SK-N-SH (cell line): ENCODE measurements at regions not wholly inside any gene's neighbourhood (a gene's known extent, or its start where the extent isn't known, plus 50 kb on each side); places are given as distances from the start of the nearest gene placed in this dataset.

Experiments used
- CTCF ChIA-PET: fragments of 300-600, 350-600 bp; formaldehyde crosslinking; extraction: SDS; loops from one replicate; lab custom pipeline; 2021; lab: Yijun Ruan, JAX
- POLR2A ChIA-PET: fragments of 350-600 bp; sonication (Branson Sonifier 250); formaldehyde crosslinking; extraction: SDS; loops from one replicate; lab custom pipeline; 2020; ENCODE audit warnings: antibody characterized with exemption, inconsistent platforms; lab: Yijun Ruan, JAX
- DNase-seq: peaks from one replicate; pipeline ENCODE4 v3.0.0; 2012
- H2AFZ ChIP-seq: fragments of 200-600 bp; sonication (generic); 2 replicates; pipeline ENCODE4 v1.8.1; 2016; ENCODE audit warnings: antibody characterized with exemption, mild to moderate bottlenecking, low read depth
- H3F3A ChIP-seq: fragments of 200-600 bp; sonication (generic); replicated peaks from 2 replicates; pipeline ENCODE3; 2016; ENCODE audit warnings: antibody characterized with exemption, mild to moderate bottlenecking; ENCODE audit not compliant: insufficient read depth
- H3K27ac ChIP-seq, 2 experiments: fragments of 200-500 bp in 1 of 2; fragments of 200-600 bp in 1 of 2; sonication (Bioruptor generic) in 1 of 2; sonication (generic), shearing (Covaris generic) in 1 of 2; 2 replicates each; pipeline versions ENCODE4 v1.5.1 to v1.6.1; 2014 to 2016; ENCODE audit warnings: low read depth in 2 of 2, inconsistent platforms in 1 of 2, low read length in 1 of 2, mild to moderate bottlenecking in 1 of 2, mixed read lengths in 1 of 2
- H3K27me3 ChIP-seq: fragments of 200-600 bp; sonication (generic), shearing (Covaris generic); 2 replicates; pipeline ENCODE4 v1.6.1; 2016; ENCODE audit warnings: mixed run types; ENCODE audit not compliant: insufficient read depth
- H3K36me3 ChIP-seq, 2 experiments: fragments of 200-500 bp in 1 of 2; fragments of 200-600 bp in 1 of 2; sonication (Bioruptor generic) in 1 of 2; sonication (generic) in 1 of 2; replicated peaks in 1 of 2; 2 replicates each; pipeline versions ENCODE3 to v1.5.1; 2014 to 2016; ENCODE audit warnings: low read length in 1 of 2, mild to moderate bottlenecking in 1 of 2; ENCODE audit not compliant: insufficient read depth in 2 of 2, control insufficient read depth in 1 of 2
- H3K4me1 ChIP-seq, 2 experiments: fragments of 200-500 bp in 1 of 2; fragments of 200-600 bp in 1 of 2; sonication (Bioruptor generic) in 1 of 2; sonication (generic), shearing (Covaris generic) in 1 of 2; 2 replicates each; pipeline versions ENCODE4 v1.5.1 to v1.6.1; 2014 to 2016; ENCODE audit warnings: low read depth in 1 of 2, low read length in 1 of 2, mixed run types in 1 of 2; ENCODE audit not compliant: insufficient read depth in 2 of 2, control insufficient read depth in 1 of 2
- H3K4me2 ChIP-seq: fragments of 200-600 bp; sonication (generic), shearing (Covaris generic); 2 replicates; pipeline ENCODE4 v1.6.1; 2017; ENCODE audit warnings: mixed run types
- H3K4me3 ChIP-seq, 2 experiments: fragments of 200-500 bp in 1 of 2; fragments of 200-600 bp in 1 of 2; sonication (Bioruptor generic) in 1 of 2; sonication (generic), shearing (Covaris generic) in 1 of 2; 2 replicates each; pipeline versions ENCODE4 v1.5.1 to v1.8.1; 2014 to 2016; ENCODE audit warnings: low read depth in 2 of 2, inconsistent platforms in 1 of 2, low read length in 1 of 2, mild to moderate bottlenecking in 1 of 2, mixed read lengths in 1 of 2, moderate library complexity in 1 of 2
- H3K79me2 ChIP-seq: fragments of 200-600 bp; sonication (generic); 2 replicates; pipeline ENCODE4 v1.8.1; 2017; ENCODE audit warnings: mild to moderate bottlenecking; ENCODE audit not compliant: insufficient read depth
- H3K9ac ChIP-seq: fragments of 200-600 bp; sonication (generic); 2 replicates; pipeline ENCODE4 v1.6.1; 2017; ENCODE audit warnings: mixed run types
- H3K9me2 ChIP-seq: fragments of 200-600 bp; sonication (generic); 2 replicates; pipeline ENCODE4 v1.6.1; 2017; ENCODE audit warnings: mixed run types
- H3K9me3 ChIP-seq: fragments of 200-600 bp; sonication (generic); 2 replicates; pipeline ENCODE4 v1.6.1; 2017; ENCODE audit warnings: mixed run types, mild to moderate bottlenecking, moderate library complexity
- H4K20me1 ChIP-seq: fragments of 200-600 bp; sonication (generic); 2 replicates; pipeline ENCODE4 v1.6.1; 2017; ENCODE audit warnings: mild to moderate bottlenecking, mixed run types; ENCODE audit not compliant: insufficient read depth
- CHD2 ChIP-seq: fragments of 150-350 bp; IDR thresholded peaks from 2 replicates; pipeline ENCODE4 v1.6.1; 2018; ENCODE audit warnings: low read length; ENCODE audit not compliant: partially characterized antibody
- ELF1 ChIP-seq: IDR thresholded peaks from 2 replicates; pipeline ENCODE4 v1.4.0; 2012
- EP300 ChIP-seq, 2 experiments: IDR thresholded peaks; 2 replicates each; pipeline versions ENCODE4 v1.4.0 to v1.6.1; 2012; ENCODE audit warnings: borderline replicate concordance in 1 of 2, low read depth in 1 of 2, low read length in 1 of 2
- FOXM1 ChIP-seq: IDR thresholded peaks from 2 replicates; pipeline ENCODE4 v1.4.0; 2012; ENCODE audit warnings: low read depth, mild to moderate bottlenecking
- GATA2 ChIP-seq: sonication (generic); formaldehyde crosslinking; IDR thresholded peaks from 2 replicates; pipeline ENCODE4 v1.5.0; 2020; ENCODE audit warnings: mild to moderate bottlenecking, missing genetic modification reagents
- SIN3A ChIP-seq: IDR thresholded peaks from 2 replicates; pipeline ENCODE4 v1.6.1; 2012; ENCODE audit warnings: low read depth, mild to moderate bottlenecking, low read length, moderate library complexity, borderline replicate concordance
- SMC3 ChIP-seq: IDR thresholded peaks from 2 replicates; pipeline ENCODE4 v1.6.1; 2012; ENCODE audit warnings: low read depth, low read length, improper control_type of control experiment
- TCF12 ChIP-seq: IDR thresholded peaks from 2 replicates; pipeline ENCODE4 v1.4.0; 2012
- TEAD4 ChIP-seq: IDR thresholded peaks from 2 replicates; pipeline ENCODE4 v1.4.0; 2012; ENCODE audit warnings: mild to moderate bottlenecking, borderline replicate concordance; ENCODE audit not compliant: insufficient read depth
- USF2 ChIP-seq: fragments of 150-350 bp; IDR thresholded peaks from 2 replicates; pipeline ENCODE4 v1.6.1; 2017; ENCODE audit warnings: antibody characterized with exemption, low read length, low read depth, borderline replicate concordance
- YY1 ChIP-seq: IDR thresholded peaks from 2 replicates; pipeline ENCODE4 v1.4.0; 2012; ENCODE audit warnings: low read depth, mild to moderate bottlenecking
- WGBS: methylation state at CpG from one replicate; pipeline ENCODE4 v1.1.6; 2017; ENCODE audit warnings: low lambda C conversion rate; 5-methylcytosine and 5-hydroxymethylcytosine counted together
- TF ChIP-seq, protein P1 (sequence below): IDR thresholded peaks from 2 replicates; pipeline ENCODE4; 2012
- TF ChIP-seq, protein P2 (sequence below): fragments of 150-350 bp; IDR thresholded peaks from 2 replicates; pipeline ENCODE4 v1.6.1; 2016; ENCODE audit warnings: mild to moderate bottlenecking, low read depth, low read length

DNA sequence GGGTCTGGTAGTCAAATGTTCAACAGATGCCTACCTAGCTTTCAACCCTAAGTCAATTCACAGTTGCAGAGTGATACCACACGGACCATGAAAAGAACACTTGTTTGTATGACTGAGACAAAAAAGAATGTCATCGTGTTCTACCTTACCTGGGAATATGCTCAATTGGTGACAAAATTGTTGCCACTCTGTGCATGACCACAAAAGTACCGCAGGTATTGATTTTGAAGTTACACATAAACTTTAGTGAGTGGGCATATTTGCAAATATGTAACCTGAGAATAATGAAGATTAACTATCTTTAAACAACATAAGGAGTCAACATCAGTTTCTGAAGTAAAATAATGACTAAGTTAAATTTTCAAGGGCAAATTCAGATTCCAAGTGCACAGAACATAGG, 53.4 kb upstream of the SNRPN start:
- H3K79me2 ChIP-seq, result no peaks in the 10 kb centered on the region
- no peak overlapping the region for H3K4me3 ChIP-seq
- no peaks in the 10 kb centered on the region for H3K9me3 ChIP-seq
- WGBS, result 14% methylated on average over 3 of the region's 3 CpGs
- H3K4me1 ChIP-seq, result no peaks in the 10 kb centered on the region
- H3K36me3 ChIP-seq, result no peaks in the 10 kb centered on the region
- no peaks in the 10 kb centered on the region for H3K27me3 ChIP-seq
- no peak overlapping the region for H3K27ac ChIP-seq
- H3K9me2 ChIP-seq, result no peaks in the 10 kb centered on the region
- no peaks in the 10 kb centered on the region for H3F3A ChIP-seq
- no peak for TF ChIP-seq SIN3A
- no peak for TF ChIP-seq YY1
- no peak for TF ChIP-seq CHD2
- TF ChIP-seq SMC3, result no peak
- TF ChIP-seq FOXM1, result no peak
- TF ChIP-seq, protein P1, sequence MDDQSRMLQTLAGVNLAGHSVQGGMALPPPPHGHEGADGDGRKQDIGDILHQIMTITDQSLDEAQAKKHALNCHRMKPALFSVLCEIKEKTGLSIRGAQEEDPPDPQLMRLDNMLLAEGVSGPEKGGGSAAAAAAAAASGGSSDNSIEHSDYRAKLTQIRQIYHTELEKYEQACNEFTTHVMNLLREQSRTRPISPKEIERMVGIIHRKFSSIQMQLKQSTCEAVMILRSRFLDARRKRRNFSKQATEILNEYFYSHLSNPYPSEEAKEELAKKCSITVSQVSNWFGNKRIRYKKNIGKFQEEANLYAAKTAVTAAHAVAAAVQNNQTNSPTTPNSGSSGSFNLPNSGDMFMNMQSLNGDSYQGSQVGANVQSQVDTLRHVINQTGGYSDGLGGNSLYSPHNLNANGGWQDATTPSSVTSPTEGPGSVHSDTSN, result no peak
- no peak for TF ChIP-seq GATA2 (CRISPR knock-in tag)
- no peak for TF ChIP-seq ELF1
- TF ChIP-seq TCF12, result no peak
- no peak for TF ChIP-seq TEAD4
- no peak for TF ChIP-seq EP300 (IDR thresholded peaks at IDR 0.05; ENCODE audit: borderline replicate concordance in 1 of 2, low read depth in 1 of 2, low read length in 1 of 2)
- TF ChIP-seq USF2, result no peak
- TF ChIP-seq, protein P2, sequence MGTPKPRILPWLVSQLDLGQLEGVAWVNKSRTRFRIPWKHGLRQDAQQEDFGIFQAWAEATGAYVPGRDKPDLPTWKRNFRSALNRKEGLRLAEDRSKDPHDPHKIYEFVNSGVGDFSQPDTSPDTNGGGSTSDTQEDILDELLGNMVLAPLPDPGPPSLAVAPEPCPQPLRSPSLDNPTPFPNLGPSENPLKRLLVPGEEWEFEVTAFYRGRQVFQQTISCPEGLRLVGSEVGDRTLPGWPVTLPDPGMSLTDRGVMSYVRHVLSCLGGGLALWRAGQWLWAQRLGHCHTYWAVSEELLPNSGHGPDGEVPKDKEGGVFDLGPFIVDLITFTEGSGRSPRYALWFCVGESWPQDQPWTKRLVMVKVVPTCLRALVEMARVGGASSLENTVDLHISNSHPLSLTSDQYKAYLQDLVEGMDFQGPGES, result no peak
- no peaks in the 10 kb centered on the region for H4K20me1 ChIP-seq
- ChIA-PET POLR2A (no interaction called here), CTCF (no interaction called here)
- H2AFZ ChIP-seq, result no peak overlapping the region
- H3K4me2 ChIP-seq, result no peak overlapping the region
- no peak for DNase-seq
- H3K9ac ChIP-seq, result no peak overlapping the region
